Kidney (tissue), 13 donors: ENCODE measurements at regions not wholly inside any gene's neighbourhood (a gene's known extent, or its start where the extent isn't known, plus 50 kb on each side); places are given as distances from the start of the nearest gene placed in this dataset.

Experiments used
- DNase-seq, 5 donors: peaks; one replicate each; pipeline ENCODE4 v3.0.0-alpha.2; 2013 to 2020
- FAIRE-seq: peaks from 2 replicates; lab custom pipeline; 2012; peaks lifted over from hg19 to GRCh38; lab: Jason Lieb, UNC
- H3K27ac ChIP-seq, 2 donors: one replicate each; pipeline ENCODE4 v1.7.0; 2013; ENCODE audit warnings: low read depth in 2 of 2, low read length in 2 of 2, inconsistent platforms in 1 of 2
- H3K27me3 ChIP-seq: one replicate; pipeline ENCODE4 v1.7.1; 2013; ENCODE audit warnings: low read length, inconsistent platforms; ENCODE audit not compliant: control insufficient read depth, insufficient read depth
- H3K36me3 ChIP-seq, 3 donors: one replicate each; pipeline versions ENCODE4 v1.7.0 to v1.7.1; 2013; ENCODE audit warnings: low read length in 3 of 3, control low read depth in 1 of 3, inconsistent platforms in 1 of 3; ENCODE audit not compliant: insufficient read depth in 3 of 3, control insufficient read depth in 2 of 3
- H3K4me1 ChIP-seq, 3 donors: one replicate each; pipeline versions ENCODE4 v1.7.0 to v1.7.1; 2013; ENCODE audit warnings: low read length in 3 of 3, inconsistent platforms in 1 of 3, low read depth in 1 of 3; ENCODE audit not compliant: control insufficient read depth in 2 of 3, insufficient read depth in 2 of 3
- H3K4me3 ChIP-seq, 3 donors: one replicate each; pipeline versions ENCODE4 v1.7.0 to v1.8.1; 2013; ENCODE audit warnings: low read length in 3 of 3, control low read depth in 1 of 3, inconsistent platforms in 1 of 3
- H3K9ac ChIP-seq, 3 donors: one replicate each; pipeline versions ENCODE4 v1.7.0 to v1.7.1; 2013; ENCODE audit warnings: low read length in 3 of 3, control low read depth in 1 of 3, inconsistent platforms in 1 of 3
- H3K9me3 ChIP-seq, 3 donors: one replicate each; pipeline versions ENCODE4 v1.7.0 to v1.7.1; 2013; ENCODE audit warnings: low read length in 3 of 3, control low read depth in 1 of 3, inconsistent platforms in 1 of 3; ENCODE audit not compliant: control insufficient read depth in 2 of 3, insufficient read depth in 1 of 3
- intact Hi-C: fragments of 100-400 bp; cut with DNase I; formaldehyde crosslinking; loops from one replicate; pipeline ENCODE4 v1.11.1; 2022
- TF ChIP-seq, protein P1 (sequence below): IDR thresholded peaks from 3 replicates; pipeline ENCODE4 v1.5.1; 2012; ENCODE audit warnings: mild to moderate bottlenecking, moderate library complexity, borderline replicate concordance; ENCODE audit not compliant: insufficient read depth; ENCODE audit errors: extremely low read depth
- donor health status: control.
- donor health status: control.
- donor health status: control.
- donor health status: control.
- donor health status: control.
- donor health status: DM: yes; HTN: yes; CAD: no.
- donor health status: Normal renal cell carcinoma (clear cell type).

DNA sequence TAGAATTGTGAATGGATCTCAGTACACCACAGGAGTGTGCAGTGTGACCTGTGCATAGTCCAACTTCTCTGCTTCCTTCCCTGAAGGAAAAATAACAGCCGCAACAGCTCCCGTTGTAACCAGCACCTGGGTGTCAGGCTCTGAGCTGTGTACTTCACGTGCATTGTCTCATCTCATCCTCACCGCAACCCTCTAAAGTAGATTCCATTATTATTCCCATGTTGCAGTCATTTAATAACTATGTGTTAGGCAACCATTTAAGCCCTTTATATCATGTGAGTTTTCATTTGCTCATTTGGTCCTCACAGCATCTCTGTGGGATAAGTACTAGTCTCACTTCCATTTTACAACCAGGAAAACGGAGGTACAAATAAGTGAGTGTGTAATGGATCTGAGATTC, 247.0 kb upstream of the MAF start:
- Histone ChIP-seq H3K27me3 (no peaks in the 10 kb centered on the region), H3K4me3 (no peak overlapping the region), H3K27ac (no peak overlapping the region), H3K36me3 (no peaks in the 10 kb centered on the region), H3K4me1 (no peaks in the 10 kb centered on the region), H3K9me3 (no peaks in the 10 kb centered on the region), H3K9ac (no peak overlapping the region)
- no peak for DNase-seq
- no peak for FAIRE-seq
- intact Hi-C loops: no loop called here
- TF ChIP-seq, protein P1, sequence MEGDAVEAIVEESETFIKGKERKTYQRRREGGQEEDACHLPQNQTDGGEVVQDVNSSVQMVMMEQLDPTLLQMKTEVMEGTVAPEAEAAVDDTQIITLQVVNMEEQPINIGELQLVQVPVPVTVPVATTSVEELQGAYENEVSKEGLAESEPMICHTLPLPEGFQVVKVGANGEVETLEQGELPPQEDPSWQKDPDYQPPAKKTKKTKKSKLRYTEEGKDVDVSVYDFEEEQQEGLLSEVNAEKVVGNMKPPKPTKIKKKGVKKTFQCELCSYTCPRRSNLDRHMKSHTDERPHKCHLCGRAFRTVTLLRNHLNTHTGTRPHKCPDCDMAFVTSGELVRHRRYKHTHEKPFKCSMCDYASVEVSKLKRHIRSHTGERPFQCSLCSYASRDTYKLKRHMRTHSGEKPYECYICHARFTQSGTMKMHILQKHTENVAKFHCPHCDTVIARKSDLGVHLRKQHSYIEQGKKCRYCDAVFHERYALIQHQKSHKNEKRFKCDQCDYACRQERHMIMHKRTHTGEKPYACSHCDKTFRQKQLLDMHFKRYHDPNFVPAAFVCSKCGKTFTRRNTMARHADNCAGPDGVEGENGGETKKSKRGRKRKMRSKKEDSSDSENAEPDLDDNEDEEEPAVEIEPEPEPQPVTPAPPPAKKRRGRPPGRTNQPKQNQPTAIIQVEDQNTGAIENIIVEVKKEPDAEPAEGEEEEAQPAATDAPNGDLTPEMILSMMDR: no peak

DNA sequence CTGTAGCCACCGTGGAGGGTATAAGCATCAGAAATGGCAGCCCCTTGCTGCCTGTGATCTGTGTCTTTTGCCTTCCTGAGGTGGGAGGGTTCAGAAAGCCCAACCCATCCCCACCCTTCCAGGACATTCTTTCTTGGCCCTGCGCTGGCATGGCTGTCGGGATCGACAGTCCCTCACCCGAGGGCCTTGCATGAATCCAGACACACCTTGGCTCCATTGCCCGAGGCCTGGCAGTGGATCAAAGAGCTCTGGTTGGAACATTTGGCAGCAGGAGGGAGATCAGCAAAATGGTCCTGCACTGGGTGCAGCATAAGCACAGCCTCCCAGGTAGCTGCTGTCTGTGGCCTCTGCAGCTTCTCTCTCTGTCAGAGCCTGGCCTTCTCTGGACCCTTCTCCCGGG, 246.6 kb upstream of the MAF start:
- H3K4me1 ChIP-seq: no peaks in the 10 kb centered on the region
- H3K27ac ChIP-seq: no peak overlapping the region
- H3K4me3 ChIP-seq: no peak overlapping the region
- intact Hi-C loops: no loop called here
- DNase-seq (no peak), FAIRE-seq (no peak)
- TF ChIP-seq, protein P1: no peak
- no peaks in the 10 kb centered on the region for H3K9me3 ChIP-seq
- no peaks in the 10 kb centered on the region for H3K27me3 ChIP-seq
- H3K9ac ChIP-seq: no peak overlapping the region
- H3K36me3 ChIP-seq: no peaks in the 10 kb centered on the region

DNA sequence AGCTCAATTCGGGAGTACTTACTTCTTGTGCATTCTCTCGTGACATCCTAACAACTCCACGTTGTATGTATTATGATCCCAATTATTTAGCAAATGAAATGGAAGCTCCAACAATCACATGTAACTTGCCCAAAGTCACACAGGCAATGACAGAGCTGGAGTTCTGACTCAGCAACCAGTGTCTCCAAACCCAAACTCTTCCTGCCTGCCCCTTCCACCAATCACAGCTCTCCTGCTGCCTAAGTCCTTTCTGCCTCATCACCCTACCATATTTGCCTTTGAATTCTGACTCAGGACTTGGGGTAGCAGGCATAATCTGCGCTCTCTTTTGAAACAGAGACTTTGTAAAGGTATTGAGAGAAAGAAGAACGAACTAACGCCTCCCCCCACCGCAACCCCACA, 245.2 kb upstream of the MAF start:
- DNase-seq (no peak), FAIRE-seq (no peak)
- no peaks in the 10 kb centered on the region for H3K36me3 ChIP-seq
- H3K9ac ChIP-seq: no peak overlapping the region
- no peak overlapping the region for H3K27ac ChIP-seq
- intact Hi-C loops: no loop called here
- H3K4me3 ChIP-seq: no peak overlapping the region
- no peaks in the 10 kb centered on the region for H3K27me3 ChIP-seq
- H3K9me3 ChIP-seq: no peaks in the 10 kb centered on the region
- H3K4me1 ChIP-seq: no peaks in the 10 kb centered on the region
- TF ChIP-seq, protein P1: no peak

DNA sequence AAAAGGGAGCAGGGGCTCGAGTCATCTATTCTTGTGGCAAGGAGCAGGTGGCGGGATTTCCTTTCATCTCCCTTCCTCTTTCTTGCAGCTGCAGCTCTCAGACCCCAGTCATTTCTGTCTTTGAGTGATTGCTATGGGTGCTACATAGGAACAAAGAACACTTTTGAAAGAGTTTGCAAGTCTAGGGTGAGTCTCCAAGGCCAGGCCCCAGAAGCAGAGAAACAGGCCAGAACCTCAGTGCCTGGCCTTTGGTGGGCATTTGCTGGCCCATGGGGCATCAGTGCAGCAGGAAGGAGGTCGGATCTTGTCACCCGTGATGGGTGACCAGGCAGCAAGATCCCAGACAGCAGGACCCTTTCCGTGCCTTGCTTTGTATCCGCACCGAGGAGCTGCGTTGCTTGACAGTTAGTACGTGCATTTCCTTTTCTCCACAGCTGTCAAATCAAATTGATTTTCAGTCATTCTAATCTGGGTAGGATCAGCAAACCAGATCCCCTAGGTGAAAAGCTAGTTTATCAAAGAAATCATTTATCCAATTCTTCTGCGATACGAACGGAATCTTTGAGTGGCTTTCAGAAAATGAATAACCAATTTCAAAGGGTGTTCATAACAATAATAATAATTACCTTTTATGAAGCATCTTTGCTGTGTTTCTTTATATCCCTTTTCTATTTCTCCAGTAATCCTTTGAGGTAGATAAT, 244.6 kb upstream of the MAF start:
- Histone ChIP-seq H3K9me3 (no peaks in the 10 kb centered on the region), H3K9ac (no peak overlapping the region), H3K4me3 (no peak overlapping the region), H3K4me1 (no peaks in the 10 kb centered on the region), H3K27ac (no peak overlapping the region), H3K27me3 (no peaks in the 10 kb centered on the region), H3K36me3 (no peaks in the 10 kb centered on the region)
- FAIRE-seq (no peak), DNase-seq (no peak)
- intact Hi-C loops: no loop called here
- TF ChIP-seq, protein P1: no peak
